ENCODE measurements at regions not wholly inside any gene's neighbourhood (a gene's known extent, or its start where the extent isn't known, plus 50 kb on each side); places are given as distances from the start of the nearest gene placed in this dataset.

DNA sequence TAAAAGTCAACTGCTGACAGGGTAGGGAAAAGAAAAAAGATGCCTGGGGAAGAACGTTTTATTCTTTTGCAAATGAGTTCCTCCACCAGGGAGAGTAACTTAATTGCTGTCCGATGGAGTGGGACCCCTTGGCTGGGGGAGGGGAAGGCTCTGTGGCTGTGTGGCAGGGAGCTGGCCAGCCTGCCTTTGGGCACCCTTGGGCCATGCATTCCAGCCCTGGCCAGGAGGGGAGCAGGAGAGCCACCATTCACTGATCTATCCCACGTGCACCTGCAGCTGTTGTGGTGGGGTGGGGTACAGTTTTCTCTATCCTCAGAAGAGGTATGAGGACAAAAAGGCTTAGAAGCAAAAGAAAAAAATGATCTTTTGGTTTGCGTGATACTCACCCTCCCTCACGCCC, 116.9 kb downstream of the KCNK1 start:
- no peaks in the 10 kb centered on the region for H3K36me3 ChIP-seq (replicated peaks)
- DNase-seq, result no peak
- H3K27ac ChIP-seq, result no peak overlapping the region
- no peak overlapping the region for H3K4me3 ChIP-seq (ENCODE audit: low read depth, low read length)
- TF ChIP-seq, protein P1, sequence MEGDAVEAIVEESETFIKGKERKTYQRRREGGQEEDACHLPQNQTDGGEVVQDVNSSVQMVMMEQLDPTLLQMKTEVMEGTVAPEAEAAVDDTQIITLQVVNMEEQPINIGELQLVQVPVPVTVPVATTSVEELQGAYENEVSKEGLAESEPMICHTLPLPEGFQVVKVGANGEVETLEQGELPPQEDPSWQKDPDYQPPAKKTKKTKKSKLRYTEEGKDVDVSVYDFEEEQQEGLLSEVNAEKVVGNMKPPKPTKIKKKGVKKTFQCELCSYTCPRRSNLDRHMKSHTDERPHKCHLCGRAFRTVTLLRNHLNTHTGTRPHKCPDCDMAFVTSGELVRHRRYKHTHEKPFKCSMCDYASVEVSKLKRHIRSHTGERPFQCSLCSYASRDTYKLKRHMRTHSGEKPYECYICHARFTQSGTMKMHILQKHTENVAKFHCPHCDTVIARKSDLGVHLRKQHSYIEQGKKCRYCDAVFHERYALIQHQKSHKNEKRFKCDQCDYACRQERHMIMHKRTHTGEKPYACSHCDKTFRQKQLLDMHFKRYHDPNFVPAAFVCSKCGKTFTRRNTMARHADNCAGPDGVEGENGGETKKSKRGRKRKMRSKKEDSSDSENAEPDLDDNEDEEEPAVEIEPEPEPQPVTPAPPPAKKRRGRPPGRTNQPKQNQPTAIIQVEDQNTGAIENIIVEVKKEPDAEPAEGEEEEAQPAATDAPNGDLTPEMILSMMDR (IDR thresholded peaks at IDR 0.05; ENCODE audit: low read depth, low read length, missing control alignments), result no peak
- no peaks in the 10 kb centered on the region for H3K27me3 ChIP-seq (replicated peaks)
- in situ Hi-C loops (cut with HindIII; ENCODE audit: low pct_ligation_motif_present, low sequenced_read_pairs), result no loop called here

DNA sequence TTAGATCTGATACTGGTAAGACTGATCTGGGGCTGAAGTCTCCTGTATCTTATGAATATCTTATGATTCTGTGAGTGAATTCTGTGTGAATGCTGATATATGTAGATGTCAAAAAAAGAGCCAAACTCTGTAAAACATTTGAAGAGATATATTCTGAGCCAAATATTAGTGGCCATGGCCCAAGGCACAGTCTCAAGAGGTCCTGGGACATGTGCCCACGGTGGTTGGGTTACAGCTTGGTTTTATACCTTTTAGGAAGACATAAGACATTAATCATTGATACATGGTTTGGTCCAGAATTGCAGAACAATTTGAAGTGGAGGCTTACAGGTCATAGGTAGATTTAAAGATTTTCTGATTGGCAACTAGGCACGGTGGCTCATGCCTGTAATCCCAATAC, 118.3 kb downstream of the KCNK1 start:
- in situ Hi-C loops (cut with HindIII; ENCODE audit: low pct_ligation_motif_present, low sequenced_read_pairs), result no loop called here
- Histone ChIP-seq H3K27me3 (replicated peaks) (no peaks in the 10 kb centered on the region), H3K36me3 (replicated peaks) (no peaks in the 10 kb centered on the region), H3K4me3 (ENCODE audit: low read depth, low read length) (no peak overlapping the region), H3K27ac (no peak overlapping the region)
- TF ChIP-seq, protein P1 (IDR thresholded peaks at IDR 0.05; ENCODE audit: low read depth, low read length, missing control alignments), result no peak
- no peak for DNase-seq

DNA sequence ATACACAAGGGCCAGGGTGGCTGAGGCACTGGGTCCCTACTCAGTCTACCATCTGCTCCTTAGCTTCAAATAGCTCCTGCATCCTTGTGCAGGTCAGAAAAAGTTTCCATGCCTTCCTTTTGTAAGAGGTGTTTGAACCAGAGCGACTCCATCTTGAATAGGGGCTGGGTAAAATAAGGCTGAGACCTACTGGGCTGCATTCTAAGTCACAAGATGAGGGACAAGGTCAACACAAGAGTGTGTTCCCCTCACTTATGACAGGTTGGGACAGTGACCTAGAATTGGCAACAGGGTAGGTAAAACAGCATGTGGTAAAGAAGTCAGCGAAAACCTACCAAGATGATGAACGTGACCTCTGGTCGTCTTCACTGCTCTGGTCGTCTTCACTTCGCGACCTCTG, 120.5 kb downstream of the KCNK1 start:
- no peak for DNase-seq

DNA sequence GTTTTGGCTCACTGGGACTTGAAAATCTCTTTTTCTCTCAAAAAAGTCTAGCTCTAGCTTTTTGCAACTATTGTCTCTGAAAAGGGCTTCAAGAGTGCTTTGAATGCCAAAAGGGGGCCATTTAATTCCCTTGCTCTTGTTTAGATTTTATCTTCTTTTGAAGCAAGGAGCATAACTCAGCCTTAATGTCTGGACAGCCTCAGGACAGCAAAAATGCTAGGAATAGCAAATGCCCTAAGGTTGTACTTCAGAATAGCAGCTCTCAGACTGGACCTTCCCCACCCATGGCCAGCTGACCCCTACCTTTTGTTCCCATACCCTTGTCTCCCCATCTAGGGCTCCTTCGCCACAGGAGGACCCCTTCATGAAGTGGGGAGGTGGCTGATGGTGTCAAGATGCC, 121.4 kb downstream of the KCNK1 start:
- in situ Hi-C loops (cut with HindIII; ENCODE audit: low pct_ligation_motif_present, low sequenced_read_pairs), result no loop called here
- H3K27me3 ChIP-seq (replicated peaks), result no peaks in the 10 kb centered on the region
- no peak overlapping the region for H3K4me3 ChIP-seq (ENCODE audit: low read depth, low read length)
- TF ChIP-seq, protein P1 (IDR thresholded peaks at IDR 0.05; ENCODE audit: low read depth, low read length, missing control alignments), result no peak
- no peak overlapping the region for H3K27ac ChIP-seq
- no peak for DNase-seq
- no peaks in the 10 kb centered on the region for H3K36me3 ChIP-seq (replicated peaks)

More for the DNA sequence above, 120.5 kb downstream of the KCNK1 start:
- no peak overlapping the region for H3K27ac ChIP-seq
- H3K4me3 ChIP-seq (ENCODE audit: low read depth, low read length), result no peak overlapping the region
- H3K36me3 ChIP-seq (replicated peaks), result no peaks in the 10 kb centered on the region
- TF ChIP-seq, protein P1 (IDR thresholded peaks at IDR 0.05; ENCODE audit: low read depth, low read length, missing control alignments), result no peak
- no peaks in the 10 kb centered on the region for H3K27me3 ChIP-seq (replicated peaks)
- in situ Hi-C loops (cut with HindIII; ENCODE audit: low pct_ligation_motif_present, low sequenced_read_pairs), result no loop called here

DNA sequence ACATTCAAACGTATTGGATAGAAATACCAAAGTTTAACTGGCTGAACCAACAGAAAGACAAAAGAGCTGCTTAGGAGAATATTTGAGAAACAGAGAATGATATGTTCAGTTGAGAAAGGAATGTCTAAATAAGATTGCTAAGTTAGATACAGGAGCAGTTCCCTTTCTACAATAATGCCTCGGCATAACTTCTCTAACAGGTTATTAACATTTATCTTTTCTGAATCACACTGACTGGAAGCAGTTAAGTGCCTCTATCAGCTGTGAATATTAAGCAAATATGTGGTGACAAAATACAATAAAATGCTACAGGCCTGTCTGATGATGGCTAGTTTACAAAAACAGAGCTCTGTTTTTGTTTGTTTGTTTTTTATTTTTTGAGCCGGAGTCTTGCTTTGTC, 121.9 kb downstream of the KCNK1 start:
- no peak for DNase-seq
- no peaks in the 10 kb centered on the region for H3K27me3 ChIP-seq (replicated peaks)
- H3K27ac ChIP-seq, result no peak overlapping the region
- in situ Hi-C loops (cut with HindIII; ENCODE audit: low pct_ligation_motif_present, low sequenced_read_pairs), result no loop called here
- TF ChIP-seq, protein P1 (IDR thresholded peaks at IDR 0.05; ENCODE audit: low read depth, low read length, missing control alignments), result no peak
- no peaks in the 10 kb centered on the region for H3K36me3 ChIP-seq (replicated peaks)
- no peak overlapping the region for H3K4me3 ChIP-seq (ENCODE audit: low read depth, low read length)

DNA sequence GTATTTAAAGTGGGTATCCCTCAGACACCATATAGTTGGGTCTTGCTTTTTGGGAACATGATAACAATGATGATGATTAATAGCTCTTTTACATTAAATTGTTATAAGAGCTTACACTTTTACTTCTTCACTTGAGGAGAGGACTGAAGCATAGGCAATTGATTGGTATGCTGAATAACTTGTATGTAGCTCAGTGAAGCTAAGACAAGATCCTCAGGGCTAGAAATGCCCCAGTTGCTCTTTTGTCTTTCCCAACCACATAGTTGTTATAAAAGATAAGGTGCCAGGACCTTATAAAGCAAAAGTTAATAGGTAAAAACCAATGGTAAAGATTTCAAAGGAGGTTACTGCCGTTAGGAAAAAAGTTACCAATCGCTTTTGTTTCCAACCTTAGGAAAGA, 123.4 kb downstream of the KCNK1 start:
- in situ Hi-C loops (cut with HindIII; ENCODE audit: low pct_ligation_motif_present, low sequenced_read_pairs), result no loop called here
- no peak for DNase-seq
- no peak overlapping the region for H3K4me3 ChIP-seq (ENCODE audit: low read depth, low read length)
- H3K27me3 ChIP-seq (replicated peaks), result no peaks in the 10 kb centered on the region
- no peak overlapping the region for H3K27ac ChIP-seq
- no peaks in the 10 kb centered on the region for H3K36me3 ChIP-seq (replicated peaks)
- TF ChIP-seq, protein P1 (IDR thresholded peaks at IDR 0.05; ENCODE audit: low read depth, low read length, missing control alignments), result no peak
